ENCODE measurements at regions not wholly inside any gene's neighbourhood (a gene's known extent, or its start where the extent isn't known, plus 50 kb on each side); places are given as distances from the start of the nearest gene placed in this dataset.

DNA sequence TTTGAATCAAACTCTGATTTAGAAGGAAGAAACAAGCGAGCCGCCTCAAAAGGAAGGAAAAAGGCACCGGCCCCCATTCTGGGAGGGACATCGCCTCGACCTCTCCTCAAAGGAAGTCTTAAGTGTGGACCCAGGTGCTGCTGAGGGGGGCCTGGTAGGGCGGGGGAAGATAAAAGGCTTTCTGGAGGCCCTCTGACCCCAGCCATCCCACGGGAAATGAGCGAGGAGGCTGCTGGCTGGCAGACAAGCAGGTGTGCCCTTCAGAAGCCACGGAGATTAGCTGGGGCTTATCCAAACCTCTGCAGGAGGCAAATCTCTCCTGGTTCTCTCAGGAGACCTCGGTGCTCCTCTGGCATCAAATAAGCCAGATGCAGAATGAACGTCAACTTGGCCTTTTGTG, 171.4 kb upstream of the BLID start:
- no peak for DNase-seq (ENCODE audit: extremely low read depth, low read depth)

DNA sequence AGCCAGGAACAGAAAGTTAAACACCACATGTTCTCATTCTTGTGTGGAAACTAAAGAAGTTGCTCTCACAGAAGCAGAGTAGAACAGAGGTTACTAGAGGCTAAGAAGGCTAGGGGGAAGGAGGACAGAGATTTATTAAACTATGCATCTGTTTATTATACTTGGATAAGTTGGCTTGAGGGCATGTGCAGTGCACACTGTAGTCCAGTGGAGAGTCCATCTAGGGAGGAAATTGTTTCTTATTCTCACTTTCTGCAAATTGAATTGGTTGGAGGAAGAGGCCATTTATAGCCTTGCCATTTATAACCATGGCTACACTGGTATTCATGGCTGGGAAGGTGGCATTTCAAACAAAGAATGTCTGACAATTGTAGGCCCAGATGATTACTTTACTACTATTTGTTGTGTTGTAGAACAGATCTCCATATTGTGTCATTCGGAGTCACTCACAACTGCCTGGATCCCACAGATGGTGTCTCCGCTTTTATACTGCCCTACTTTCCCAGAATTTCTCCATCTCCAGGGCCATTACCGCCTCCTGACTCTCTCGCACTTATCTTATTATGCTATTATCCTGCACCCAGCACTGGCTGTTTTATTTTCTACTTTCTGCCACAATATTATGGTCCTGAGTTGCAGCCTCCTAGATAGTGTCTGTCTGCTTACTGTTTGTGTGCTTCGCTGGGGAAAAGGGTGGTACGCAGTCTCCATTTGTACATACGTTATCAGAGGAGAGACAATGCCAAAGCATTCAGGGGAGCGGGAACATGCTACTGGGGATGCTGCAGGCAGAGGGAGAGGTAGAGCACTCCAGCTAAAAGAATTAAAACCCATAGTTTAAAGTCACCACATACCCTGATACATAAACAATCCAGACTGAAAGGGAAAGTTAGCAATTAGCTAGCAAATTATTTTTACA, 169.3 kb upstream of the BLID start:
- no peak for DNase-seq (ENCODE audit: extremely low read depth, low read depth)

DNA sequence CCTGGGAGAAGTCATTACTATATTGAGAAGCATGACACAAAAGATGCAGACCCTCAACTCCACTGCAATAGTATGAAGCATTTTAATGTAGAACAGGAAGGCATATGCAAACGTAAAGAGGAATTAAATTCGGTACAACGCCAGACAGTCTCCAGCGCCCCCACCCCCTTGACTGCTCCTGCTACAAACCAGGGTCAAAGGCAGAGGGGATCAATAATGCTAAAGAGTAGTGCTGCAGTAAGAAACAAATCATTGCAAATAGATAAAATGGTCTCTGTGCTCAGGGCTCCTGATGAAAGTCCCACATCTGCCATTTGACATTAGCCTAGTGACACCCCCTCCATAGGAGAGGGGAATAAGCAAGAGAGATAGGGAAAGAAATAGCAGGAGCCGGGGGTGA, 164.9 kb upstream of the BLID start:
- DNase-seq (ENCODE audit: extremely low read depth, low read depth) = no peak

DNA sequence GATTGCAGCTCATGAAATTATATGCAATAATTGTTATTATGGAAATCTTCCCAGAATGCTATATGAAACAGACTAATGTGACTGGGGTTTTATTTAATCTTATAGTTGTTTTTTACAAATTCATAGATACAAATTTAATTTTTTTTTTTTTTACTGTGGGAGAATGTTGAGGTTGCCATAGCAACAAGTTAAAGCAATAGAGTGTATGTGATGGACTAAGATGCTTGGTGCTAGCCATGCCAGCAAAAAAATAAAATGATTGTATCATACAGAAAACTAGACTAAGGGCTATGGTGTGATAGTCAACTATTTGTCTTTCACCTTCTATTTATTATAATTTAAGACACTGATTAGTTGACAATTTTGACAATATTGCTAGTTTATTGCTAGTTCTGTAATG, 163.2 kb upstream of the BLID start:
- DNase-seq (ENCODE audit: extremely low read depth, low read depth) = no peak

DNA sequence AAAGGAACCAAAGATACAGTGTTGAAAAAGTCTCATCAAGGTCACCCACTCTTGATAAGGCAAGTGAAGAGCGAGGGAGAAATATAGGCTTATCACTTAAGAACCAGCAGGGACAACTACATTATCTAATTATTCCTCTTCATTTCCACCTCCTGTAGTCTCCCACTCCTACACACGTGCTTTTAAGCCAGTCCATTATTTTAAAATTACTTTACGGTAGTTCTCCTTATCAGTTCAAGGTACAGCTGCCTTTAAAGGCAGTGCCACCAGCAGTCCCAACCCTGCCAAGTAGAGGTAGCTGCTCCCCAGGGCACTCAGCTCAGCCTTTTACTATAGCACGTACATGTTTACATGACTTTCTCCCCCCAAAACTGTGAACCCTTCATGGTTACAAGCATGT, 161.5 kb upstream of the BLID start:
- DNase-seq (ENCODE audit: extremely low read depth, low read depth) = no peak

DNA sequence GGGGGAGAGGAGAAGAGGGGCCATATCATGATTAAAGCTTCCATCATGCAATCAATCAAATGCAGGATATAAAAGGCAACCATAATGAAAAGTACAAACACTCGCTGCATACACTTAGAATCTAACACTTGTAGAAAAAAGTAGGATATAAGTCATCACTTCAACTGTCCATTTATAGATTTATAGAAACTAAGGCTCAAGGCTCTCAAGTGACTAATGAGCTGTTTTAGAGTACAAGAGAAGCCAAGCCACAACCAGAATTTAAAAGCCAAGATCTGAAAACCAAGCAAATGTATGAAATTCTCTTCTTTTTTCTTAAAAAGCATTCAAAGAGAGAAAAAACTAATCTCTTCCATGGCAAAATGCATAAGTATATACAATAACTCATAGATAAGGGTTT, 160.2 kb upstream of the BLID start:
- no peak for DNase-seq (ENCODE audit: extremely low read depth, low read depth)

DNA sequence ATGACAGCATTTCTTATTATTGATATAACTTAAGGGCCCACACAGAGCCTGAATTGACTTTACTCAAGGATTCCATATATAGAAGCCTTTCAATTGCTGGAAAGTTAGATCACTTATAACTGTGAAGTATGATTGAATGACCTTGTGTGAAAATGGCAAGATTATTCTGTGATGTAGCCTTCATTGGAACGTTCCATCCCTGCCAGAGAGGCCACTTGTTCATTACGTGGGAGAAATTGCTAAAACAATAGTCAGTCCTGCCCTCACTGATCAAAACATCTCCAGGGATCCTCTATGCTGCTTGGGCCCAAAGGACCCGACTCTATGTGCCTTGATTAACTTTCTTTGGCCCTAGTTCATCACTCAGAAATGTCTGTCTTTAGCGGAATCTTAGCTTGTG, 159.5 kb upstream of the BLID start:
- DNase-seq (ENCODE audit: extremely low read depth, low read depth) = no peak

DNA sequence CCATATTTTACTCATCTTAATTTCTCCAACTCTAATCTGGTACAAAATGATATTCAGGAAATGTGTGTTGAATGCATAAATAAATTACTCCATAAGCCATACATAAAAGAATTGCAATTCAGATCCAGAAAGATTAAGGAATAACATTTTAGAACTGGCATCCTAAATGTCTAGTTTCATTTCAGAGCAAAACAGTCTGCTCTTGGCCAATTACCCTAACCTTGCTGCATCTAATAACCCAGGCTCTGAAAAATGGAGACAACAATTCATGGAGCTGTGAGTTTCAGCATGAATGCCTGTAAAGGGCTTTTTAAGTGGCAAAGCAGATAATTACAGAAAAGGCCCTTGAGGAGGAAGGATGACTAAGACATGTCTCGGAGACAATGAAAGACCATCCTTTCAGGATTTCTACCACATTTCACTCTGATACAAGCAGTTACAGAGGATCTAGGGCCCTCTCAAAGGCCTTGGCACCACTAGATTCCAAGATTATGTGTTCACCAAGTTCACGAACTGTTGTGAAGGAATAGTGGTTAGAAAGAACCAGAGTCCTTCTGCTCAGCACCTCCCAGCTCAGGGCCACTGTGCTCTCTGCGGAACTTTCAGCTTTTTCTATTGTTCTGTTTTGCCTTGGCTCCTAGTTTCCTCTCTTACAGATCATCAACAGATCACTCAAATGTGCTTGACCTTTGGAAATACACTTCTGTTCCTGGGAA, 157.6 kb upstream of the BLID start:
- no peak for DNase-seq (ENCODE audit: extremely low read depth, low read depth)

DNA sequence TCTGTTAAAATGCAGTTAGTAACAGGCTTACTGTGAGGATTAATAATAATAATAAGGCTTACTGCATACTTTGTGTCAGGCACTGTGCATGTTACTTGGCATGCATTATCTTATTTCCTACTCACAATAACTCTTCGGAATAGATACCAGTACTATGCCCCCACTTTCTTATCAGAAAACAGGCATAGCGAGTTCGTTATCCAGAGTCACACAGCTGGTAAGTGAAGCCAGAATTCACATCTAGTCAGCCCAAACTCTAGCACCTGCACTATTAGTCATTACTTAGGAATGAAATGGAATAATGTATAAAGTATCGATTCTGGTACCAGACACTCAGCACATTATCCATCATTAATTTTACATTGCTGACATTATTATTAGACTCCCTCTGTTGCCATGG, 155.7 kb upstream of the BLID start:
- DNase-seq (ENCODE audit: extremely low read depth, low read depth) = no peak

DNA sequence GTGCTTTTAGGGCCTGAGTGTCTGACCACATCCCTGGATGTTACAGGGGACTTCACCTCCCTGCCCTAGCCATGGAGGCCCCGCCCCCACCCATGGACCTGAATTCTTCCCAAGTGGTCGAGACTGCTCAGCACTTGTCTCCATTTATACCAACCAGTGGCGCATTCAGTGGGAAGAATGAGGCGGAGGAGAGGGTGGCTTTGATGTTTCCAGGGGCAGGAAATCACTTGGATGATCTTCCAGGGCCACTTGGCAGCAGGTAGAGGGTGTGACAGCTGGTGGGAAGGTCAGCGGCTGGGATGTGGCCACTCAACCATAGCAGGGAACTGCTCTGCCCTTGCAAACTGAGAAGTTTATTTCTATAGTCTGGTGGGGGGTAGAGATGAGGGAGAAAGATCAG, 155.1 kb upstream of the BLID start:
- no peak for DNase-seq (ENCODE audit: extremely low read depth, low read depth)

DNA sequence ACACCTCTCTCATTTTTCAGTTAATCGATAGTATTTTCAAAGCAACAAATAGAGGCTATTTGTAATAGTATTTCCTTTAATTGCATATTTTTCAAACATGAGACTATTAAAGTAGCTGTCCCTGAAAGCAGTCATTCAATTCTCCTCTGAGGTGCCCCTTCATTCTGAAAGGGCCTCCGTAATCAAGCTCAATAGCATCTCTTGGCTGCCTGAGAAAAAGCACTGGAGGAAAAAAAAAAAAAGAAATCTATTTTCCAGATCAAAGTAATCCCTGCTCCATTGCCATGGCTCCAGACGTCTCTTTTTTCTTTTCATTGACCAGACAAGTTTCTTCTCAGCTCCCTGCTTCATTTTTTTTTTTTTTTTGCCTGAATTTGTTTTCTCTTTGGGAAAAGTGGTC, 154.5 kb upstream of the BLID start:
- no peak for DNase-seq (ENCODE audit: extremely low read depth, low read depth)

DNA sequence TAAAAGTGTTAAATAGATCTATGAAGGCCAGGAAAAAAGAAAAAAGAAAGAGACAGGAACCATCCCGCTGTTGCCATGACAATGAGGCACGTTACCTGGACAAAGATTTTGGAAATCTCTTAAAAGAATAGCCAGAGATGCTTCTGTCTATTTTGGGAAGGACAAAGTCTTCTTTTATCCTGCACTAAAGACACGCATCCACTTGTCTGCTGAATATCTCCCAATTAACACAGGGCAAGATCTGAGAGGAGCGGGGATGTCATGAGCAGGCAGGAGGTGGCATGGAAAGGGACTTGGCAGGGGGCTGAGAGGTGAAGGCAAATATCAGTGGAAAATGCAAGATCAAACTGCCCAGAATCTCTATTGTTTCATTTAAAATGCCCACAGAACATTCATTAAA, 153.8 kb upstream of the BLID start:
- no peak for DNase-seq (ENCODE audit: extremely low read depth, low read depth)

DNA sequence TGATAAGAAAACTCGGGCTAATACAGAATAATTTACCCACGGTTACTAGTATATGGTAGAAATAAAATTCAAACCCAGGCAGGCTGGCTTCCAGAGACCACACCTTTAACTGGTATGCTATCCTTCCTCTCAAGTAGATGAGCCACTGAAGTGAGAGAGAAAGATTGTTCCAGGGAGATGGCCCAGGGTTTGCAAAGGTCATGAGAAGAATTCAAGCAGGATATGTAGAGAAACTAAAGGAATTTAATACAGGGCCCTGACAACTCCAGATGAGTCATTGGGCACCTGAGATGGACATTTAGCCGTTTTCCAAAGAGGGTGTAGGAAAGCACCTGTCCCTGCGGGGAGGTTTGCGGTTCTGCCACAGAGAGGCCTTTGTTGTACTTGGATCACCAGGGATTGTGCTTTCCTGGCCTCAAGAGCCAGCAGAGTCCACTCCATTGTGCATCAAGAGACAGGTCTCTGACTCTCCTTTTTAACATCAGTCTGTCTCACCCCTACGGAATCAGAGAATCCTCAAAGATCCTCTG, 152.7 kb upstream of the BLID start:
- DNase-seq (ENCODE audit: extremely low read depth, low read depth) = no peak

DNA sequence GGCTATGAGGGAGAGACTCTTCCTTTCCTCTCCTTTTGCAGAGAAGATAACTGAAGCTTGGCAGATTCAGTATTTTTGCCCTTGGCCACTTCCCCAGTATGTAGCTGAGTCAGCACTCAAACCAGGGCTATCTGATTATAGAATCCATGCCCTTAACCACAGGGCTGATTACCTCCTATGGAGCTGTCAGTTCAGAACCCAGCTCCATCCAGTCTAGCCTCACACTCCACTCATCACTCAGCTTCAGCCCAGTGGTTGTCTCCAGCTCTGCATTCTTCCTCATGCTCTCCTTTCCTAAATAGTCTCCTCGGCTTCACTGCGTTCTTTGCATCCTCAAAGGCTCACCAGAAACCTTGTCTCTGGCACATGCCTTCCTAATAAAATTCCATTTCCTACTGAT, 151.6 kb upstream of the BLID start:
- DNase-seq (ENCODE audit: extremely low read depth, low read depth) = no peak

DNA sequence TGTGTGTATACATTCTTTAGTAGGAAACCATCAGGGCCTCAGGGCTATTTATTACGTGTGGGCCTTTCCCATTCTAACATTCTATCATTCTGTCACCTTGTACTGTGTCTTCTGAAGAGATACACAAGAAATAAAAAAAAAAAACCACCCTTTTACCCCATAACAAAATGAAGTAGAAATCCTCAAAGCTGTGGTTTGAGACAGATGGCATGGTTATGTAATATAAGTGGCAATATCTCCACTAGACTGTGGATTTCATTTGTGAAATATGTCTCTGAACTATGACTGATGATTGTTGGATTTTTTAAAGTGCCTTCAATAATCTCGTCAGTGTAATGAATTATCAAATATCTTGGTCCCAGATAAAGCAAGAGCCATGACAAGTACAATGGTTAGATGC, 150.0 kb upstream of the BLID start:
- DNase-seq (ENCODE audit: extremely low read depth, low read depth) = no peak

DNA sequence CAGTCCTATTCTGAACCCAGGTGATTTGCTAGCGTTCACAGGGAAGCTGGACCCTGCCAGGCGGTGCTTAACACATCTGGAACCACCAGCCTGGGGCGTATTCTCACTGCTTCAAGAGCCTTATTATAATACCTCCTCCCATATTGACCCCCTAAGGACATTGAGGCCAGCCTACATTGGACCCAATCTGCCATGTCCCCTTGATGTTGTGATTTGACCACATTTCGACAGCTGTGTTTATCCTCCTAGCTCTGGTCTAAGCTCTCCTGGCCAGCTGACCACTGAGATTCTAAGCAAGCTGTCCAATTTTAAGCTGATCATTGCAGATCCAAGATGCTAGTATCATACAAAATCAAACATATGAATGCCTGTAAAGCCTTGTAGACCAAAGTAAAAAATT, 148.1 kb upstream of the BLID start:
- no peak for DNase-seq (ENCODE audit: extremely low read depth, low read depth)

DNA sequence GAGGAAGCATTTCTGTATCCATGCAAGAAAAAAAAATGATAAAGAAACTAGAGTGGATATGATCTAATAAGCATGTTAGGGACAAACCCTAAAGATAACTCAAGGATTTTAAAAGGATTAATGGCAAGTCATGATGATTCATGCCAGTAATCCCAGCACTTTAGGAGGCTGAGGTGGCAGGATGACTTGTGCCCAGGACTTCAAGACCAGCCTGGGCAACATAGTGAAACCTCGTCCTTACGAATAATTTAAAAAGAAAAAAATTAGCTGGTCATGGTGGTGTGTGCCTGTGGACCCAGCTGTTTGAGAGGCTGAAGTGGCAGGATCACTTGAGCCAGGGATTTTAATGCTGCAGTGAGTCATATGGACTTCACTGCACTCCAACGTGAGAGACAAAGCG, 145.5 kb upstream of the BLID start:
- DNase-seq (ENCODE audit: extremely low read depth, low read depth) = no peak

DNA sequence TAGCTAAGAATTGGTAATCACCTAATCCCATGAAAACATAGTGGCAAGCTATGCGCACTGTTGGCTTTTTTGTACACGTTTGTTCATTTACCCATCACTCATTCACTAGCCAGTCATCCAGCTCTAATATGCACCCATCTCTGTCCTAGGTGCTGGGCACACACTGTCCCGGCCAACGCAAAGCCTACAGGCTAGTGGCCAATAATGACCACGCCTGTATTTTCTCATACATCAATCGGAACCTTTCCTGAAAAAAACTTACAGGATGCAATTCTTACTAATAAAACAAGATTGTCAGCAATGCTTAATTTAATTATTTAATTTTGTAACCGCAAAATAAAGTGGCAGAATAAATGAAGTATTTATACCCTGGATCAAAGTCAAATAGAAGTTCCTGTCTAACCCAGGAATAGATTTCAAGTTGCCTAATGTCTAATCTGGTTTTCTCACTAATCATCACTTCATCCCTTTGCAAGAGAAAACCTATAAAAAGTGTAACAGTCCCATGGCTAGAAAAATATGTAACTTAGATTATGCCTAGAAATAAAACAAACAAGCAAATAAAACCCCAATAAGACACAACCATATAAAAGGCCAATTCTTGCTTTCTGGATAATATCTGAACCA, 143.3 kb upstream of the BLID start:
- no peak for DNase-seq (ENCODE audit: extremely low read depth, low read depth)

DNA sequence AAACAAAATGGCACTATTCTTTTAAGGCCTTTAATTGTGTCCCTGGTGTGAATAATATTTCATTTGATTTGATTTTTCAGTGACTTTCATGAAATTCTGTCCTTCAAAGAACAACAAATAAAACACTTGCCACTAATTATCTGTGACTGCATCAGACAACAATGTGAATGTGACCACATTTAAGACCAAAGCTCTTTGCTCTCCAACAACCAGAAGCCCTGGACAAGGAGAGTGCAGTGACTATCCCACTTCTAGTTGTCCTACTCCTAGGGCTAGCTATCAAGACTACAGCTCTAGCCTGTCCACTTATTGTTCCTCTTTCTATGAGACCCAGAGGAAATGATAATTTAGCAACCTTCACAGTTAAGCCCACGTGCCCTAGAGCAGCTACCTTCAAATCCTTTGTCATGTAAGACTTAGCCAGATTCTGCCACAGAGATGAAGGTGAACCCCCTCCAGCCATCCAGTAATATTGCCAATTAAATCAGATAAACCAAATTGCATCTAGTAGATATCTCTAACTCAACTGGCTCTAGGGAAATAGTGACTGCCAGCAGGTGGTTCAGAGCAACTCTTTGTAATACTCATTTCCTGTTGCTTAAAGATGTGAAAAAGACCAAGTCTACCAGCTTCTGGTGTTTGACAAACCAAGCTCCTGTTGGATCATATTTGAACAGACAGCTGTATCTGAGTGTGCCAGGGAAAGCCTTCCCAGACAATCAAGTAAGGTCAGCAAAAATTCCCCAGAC, 142.6 kb upstream of the BLID start:
- no peak for DNase-seq (ENCODE audit: extremely low read depth, low read depth)

DNA sequence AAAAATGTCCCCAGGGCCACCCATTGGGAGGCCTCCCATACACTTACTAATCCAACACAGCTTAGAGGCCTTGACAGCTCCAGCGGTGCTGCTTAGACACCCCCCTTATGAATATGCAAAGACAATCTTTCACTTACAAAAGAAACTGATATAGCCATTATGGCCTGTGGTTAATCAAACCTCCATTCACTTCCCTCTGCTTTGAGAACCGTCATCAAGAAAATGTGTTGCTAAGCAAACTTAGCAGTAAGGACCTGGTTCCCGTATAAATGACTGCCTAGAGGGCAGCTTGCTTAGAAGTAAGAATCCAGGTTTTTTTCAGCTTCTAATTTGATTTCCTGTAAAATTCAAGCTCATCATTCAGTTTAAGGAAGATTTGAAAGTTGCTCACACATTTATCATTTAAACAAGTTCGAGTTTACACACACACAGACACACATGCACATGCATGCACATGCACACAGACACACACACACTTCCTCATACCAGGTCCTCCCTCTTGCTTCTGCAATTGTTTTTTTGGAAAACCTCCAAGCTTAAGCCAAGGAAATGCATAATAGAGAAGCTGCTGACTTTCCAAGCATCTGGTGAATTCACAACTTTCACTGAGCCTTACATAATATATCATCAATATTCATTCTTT, 137.7 kb upstream of the BLID start:
- DNase-seq (ENCODE audit: extremely low read depth, low read depth) = no peak

Measured in NCI-H460 (cell line).